Vagina (tissue), 2 donors: ENCODE measurements at regions not wholly inside any gene's neighbourhood (a gene's known extent, or its start where the extent isn't known, plus 50 kb on each side); places are given as distances from the start of the nearest gene placed in this dataset.

Experiments used
- POLR2AphosphoS5 ChIP-seq, 2 donors: sonication (generic); formaldehyde crosslinking; IDR thresholded peaks; one replicate each; pipeline ENCODE4 v1.9.0; 2017; ENCODE audit warnings: antibody characterized with exemption in 2 of 2, mild to moderate bottlenecking in 2 of 2, low read depth in 1 of 2; ENCODE audit not compliant: insufficient read depth in 1 of 2
- TF ChIP-seq, protein P1 (sequence below), 3 experiments: fragments of 450-650 bp in 2 of 3; fragments of 200-600 bp in 1 of 3; sonication (generic) in 1 of 3; IDR thresholded peaks; one replicate each; pipeline ENCODE4 v1.5.1; 2017 to 2019; ENCODE audit warnings: antibody characterized with exemption in 3 of 3, mild to moderate bottlenecking in 2 of 3, moderate library complexity in 2 of 3

DNA sequence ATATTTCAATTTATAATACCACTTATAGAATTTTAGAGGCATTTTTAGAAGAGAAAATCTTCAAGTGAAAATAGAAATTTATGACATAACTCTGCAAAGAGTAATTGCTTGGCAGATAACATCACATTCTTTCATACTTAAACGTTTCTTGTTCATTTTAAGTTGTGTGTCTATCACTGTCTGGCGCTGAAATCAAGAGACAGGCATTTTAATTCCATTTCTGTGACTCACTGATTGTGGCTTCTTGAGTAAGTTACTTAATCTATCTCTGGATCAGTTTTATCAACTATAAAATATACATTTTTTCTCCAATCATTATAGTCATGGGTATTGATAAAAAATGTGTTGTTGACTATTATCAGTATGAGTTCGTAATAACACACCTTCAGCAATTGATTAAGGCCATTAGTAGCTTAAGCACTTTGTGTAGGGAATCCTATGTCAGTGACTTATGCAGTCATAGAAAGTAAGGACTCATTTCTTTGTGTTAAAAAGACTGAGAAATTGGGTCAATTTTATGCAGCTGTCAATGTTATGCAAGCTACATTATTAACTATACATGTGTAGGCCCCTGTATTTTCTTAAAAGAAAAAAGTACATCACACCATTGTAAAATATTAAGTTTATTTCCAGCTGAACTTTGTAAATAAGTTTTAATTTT, 497.3 kb downstream of the CCDC85A start:
- TF ChIP-seq, protein P1, sequence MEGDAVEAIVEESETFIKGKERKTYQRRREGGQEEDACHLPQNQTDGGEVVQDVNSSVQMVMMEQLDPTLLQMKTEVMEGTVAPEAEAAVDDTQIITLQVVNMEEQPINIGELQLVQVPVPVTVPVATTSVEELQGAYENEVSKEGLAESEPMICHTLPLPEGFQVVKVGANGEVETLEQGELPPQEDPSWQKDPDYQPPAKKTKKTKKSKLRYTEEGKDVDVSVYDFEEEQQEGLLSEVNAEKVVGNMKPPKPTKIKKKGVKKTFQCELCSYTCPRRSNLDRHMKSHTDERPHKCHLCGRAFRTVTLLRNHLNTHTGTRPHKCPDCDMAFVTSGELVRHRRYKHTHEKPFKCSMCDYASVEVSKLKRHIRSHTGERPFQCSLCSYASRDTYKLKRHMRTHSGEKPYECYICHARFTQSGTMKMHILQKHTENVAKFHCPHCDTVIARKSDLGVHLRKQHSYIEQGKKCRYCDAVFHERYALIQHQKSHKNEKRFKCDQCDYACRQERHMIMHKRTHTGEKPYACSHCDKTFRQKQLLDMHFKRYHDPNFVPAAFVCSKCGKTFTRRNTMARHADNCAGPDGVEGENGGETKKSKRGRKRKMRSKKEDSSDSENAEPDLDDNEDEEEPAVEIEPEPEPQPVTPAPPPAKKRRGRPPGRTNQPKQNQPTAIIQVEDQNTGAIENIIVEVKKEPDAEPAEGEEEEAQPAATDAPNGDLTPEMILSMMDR (IDR thresholded peaks at IDR 0.05) = no peak
- no peak for TF ChIP-seq POLR2AphosphoS5 (IDR thresholded peaks at IDR 0.05; ENCODE audit: insufficient read depth in 1 of 2, low read depth in 1 of 2)
